AG04449 (cell line): ENCODE measurements at regions not wholly inside any gene's neighbourhood (a gene's known extent, or its start where the extent isn't known, plus 50 kb on each side); places are given as distances from the start of the nearest gene placed in this dataset.

Source experiments
- CTCF ChIA-PET: fragments of 350-600 bp; formaldehyde crosslinking; extraction: SDS; loops from one replicate; lab custom pipeline; 2021; ENCODE audit warnings: antibody characterized with exemption; lab: Yijun Ruan, JAX
- POLR2A ChIA-PET: fragments of 400-600, 350-600 bp; formaldehyde crosslinking; extraction: SDS; loops from one replicate; lab custom pipeline; 2020; ENCODE audit warnings: antibody characterized with exemption, inconsistent platforms; lab: Yijun Ruan, JAX
- DNase-seq: peaks from one replicate; pipeline ENCODE4 v3.0.0-alpha.2; 2010; ENCODE audit warnings: low read depth, low spot score
- H3K4me3 ChIP-seq: 2 replicates; pipeline ENCODE4 v1.5.1; 2011; ENCODE audit warnings: low read depth, mild to moderate bottlenecking, control low read depth, low read length
- CTCF ChIP-seq: IDR thresholded peaks from one replicate; pipeline ENCODE4 v1.5.1; 2011; ENCODE audit warnings: mild to moderate bottlenecking, moderate library complexity, low read length, control low read depth, inconsistent platforms; ENCODE audit not compliant: insufficient read depth; ENCODE audit errors: missing control alignments

GRCh38 chr2:122478771-122479170 is 723.3 kb downstream of the TSN start:
- CTCF ChIA-PET = no interaction called here
- POLR2A ChIA-PET = no interaction called here
- H3K4me3 ChIP-seq = no peak overlapping the region
- TF ChIP-seq CTCF = no peak
- DNase-seq = no peak

DNA sequence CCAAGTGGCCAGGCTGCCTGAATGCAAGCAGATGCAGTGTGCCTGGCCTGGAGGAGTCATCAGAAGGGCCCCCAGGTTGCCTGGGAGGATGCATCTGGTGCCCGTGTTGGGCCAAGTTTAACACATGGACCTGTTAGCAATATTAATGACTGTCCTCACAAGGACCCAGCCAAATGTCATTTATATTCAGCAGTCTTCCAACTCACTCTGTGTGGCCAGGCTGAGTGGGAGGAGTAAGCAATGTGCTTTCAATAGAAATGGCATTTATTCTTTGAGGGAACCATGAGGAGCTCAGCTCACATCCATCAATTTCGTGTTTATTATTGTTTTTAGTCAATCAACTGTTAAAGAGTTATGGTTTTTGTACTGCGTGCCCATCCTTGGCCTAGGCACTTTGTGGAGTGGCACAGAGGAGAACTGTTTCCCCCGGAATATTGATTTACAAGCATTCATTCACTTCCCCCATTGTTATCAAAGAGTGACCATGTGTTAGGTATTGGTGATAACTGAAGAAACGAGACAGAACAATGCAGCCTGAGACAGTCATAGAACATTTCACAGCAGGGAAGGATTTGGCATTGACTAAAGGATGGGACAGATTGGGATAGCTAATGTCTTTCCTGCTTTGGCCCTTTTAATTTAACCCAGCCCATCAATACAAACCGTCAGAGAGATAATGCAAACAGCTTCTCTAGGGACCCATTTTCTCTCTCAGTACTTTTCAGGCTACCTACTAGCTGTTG is 725.2 kb downstream of the TSN start:
- CTCF ChIA-PET = no interaction called here
- TF ChIP-seq CTCF = no peak
- no peak for DNase-seq

GRCh38 chr2:122481244-122481622 is 725.8 kb downstream of the TSN start:
- no peak for DNase-seq
- CTCF ChIA-PET = no interaction called here
- TF ChIP-seq CTCF = no peak
- H3K4me3 ChIP-seq = no peak overlapping the region
- POLR2A ChIA-PET = no interaction called here

More for the DNA sequence above, 725.2 kb downstream of the TSN start:
- H3K4me3 ChIP-seq = no peak overlapping the region
- POLR2A ChIA-PET = no interaction called here

DNA sequence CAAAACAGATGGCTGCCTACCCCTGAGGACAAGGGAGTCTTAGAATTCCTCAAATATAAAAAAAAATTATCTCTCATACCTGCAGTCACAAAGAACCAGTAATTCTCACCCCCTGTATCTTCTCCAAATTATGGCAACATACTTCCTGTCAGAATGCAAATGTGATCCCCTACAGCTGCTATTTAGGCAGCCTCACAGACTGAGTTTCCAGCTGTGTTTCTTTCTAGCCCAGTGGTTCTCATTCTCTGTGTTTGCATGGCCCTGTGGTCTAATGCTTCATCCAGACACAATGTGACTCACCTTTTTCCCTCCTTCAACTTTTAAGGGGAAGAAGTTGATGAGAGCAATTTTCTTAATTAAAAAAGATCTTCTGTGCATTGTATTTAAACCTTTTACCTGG is 726.3 kb downstream of the TSN start:
- no peak for DNase-seq
- no peak overlapping the region for H3K4me3 ChIP-seq
- ChIA-PET POLR2A (no interaction called here), CTCF (no interaction called here)
- no peak for TF ChIP-seq CTCF

DNA sequence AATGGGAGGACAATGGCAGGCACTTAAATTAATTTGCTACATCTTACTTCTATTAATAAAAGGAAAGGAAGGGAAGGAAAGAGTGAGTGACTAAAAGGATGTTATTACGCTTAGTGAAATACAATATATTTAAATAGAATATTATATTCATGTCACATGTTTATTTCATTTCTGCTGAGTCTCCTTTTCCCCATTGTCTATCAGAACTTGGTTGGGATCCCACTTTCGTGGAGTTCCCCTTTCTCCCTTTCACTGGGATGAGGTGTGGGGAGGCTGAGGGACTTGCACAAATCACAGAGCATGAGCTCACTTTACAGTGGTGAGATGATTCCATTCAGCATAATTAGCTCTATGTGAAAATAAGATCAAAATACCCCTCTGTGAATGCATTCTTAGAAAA is 730.6 kb downstream of the TSN start:
- ChIA-PET POLR2A (no interaction called here), CTCF (no interaction called here)
- DNase-seq = no peak
- TF ChIP-seq CTCF = no peak
- no peak overlapping the region for H3K4me3 ChIP-seq

DNA sequence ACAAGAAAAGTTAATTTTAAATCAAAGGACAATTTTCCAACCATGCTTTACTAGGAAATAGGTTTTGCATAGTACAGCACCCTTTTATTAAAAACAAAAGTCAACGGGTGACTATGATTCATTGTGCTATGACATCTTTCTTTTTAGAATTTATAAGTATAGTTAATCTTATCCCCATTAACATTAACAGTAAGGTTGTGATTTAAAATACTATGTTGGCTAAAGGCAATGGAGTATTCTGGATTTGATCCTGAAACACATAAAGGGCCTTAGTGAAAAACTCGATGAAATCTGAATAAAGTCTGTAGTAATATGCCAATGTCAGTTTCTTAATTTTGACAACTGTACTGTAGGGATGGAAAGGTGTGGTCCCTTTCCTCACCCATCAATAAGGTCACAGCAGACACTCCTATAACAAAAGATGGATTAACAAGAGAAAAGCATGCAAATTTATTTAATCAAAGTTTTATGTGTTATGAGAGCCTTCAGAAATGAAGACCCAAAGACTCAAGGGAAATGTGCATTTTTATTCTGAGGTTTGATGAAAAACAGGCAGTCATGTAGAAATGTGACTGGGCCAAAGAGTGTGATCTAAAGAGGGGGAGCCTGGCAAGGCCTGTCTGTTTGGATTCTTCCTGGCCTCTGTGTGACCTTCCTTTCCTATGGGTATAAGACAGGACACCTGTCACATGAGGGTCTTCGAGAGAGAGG is 731.4 kb downstream of the TSN start:
- DNase-seq = no peak
- no peak overlapping the region for H3K4me3 ChIP-seq
- CTCF ChIA-PET = no interaction called here
- TF ChIP-seq CTCF = no peak
- POLR2A ChIA-PET = no interaction called here
